HepG2 (cell line): ENCODE measurements at regions not wholly inside any gene's neighbourhood (a gene's known extent, or its start where the extent isn't known, plus 50 kb on each side); places are given as distances from the start of the nearest gene placed in this dataset.

Source experiments
- ATAC-seq: fragments of 200-7000 bp; cut with Tn5 transposase; 3 replicates; pipeline ENCODE4 v1.9.1; 2020; ENCODE audit warnings: mild to moderate bottlenecking, moderate library complexity
- BruUV-seq: library from RNA; stranded (reverse); fragments of 400-500 nt; replicated peaks from 2 replicates; lab custom pipeline; 2021; lab: Mats Ljungman, UMichigan
- CTCF ChIA-PET: fragments of 300-600 bp; formaldehyde crosslinking; extraction: SDS; loops from one replicate; lab custom pipeline; 2021; ENCODE audit warnings: low total read pairs, inconsistent platforms, low intra/inter-chr PET ratio; lab: Yijun Ruan, JAX
- POLR2A ChIA-PET: fragments of 350-600 bp; sonication (Branson Sonifier 250); formaldehyde crosslinking; loops from one replicate; lab custom pipeline; 2020; ENCODE audit warnings: antibody characterized with exemption, inconsistent platforms; lab: Yijun Ruan, JAX
- DNase-seq: peaks from one replicate; pipeline ENCODE4 v3.0.0-alpha.2; 2015; ENCODE audit warnings: low spot score
- FAIRE-seq: peaks from 3 replicates; lab custom pipeline; 2011; peaks lifted over from hg19 to GRCh38; lab: Jason Lieb, UNC
- H2AFZ ChIP-seq: one replicate; pipeline ENCODE4 v1.6.1; 2011; ENCODE audit warnings: low read length, inconsistent platforms
- H3K27ac ChIP-seq: fragments of 300-600 bp; 3 replicates; pipeline ENCODE4 v1.8.0; 2011; ENCODE audit warnings: mixed run types, mild to moderate bottlenecking, mixed read lengths, low read length, inconsistent platforms; ENCODE audit not compliant: insufficient read depth; ENCODE audit errors: extremely low read length
- H3K27me3 ChIP-seq, 2 experiments: fragments of 200-600 bp in 1 of 2; 2 replicates in 1 of 2; 3 replicates in 1 of 2; pipeline versions ENCODE4 v1.6.0 to v1.8.0; 2011; ENCODE audit warnings: low read length in 2 of 2, mild to moderate bottlenecking in 2 of 2, moderate library complexity in 2 of 2, inconsistent platforms in 1 of 2; ENCODE audit not compliant: insufficient read depth in 2 of 2, control insufficient read depth in 1 of 2
- H3K36me3 ChIP-seq, 2 experiments: fragments of 200-600 bp in 1 of 2; replicated peaks in 1 of 2; 2 replicates in 1 of 2; 3 replicates in 1 of 2; pipeline versions ENCODE4 v1.5.1 to v1.8.0; 2011; ENCODE audit warnings: low read length in 2 of 2, inconsistent platforms in 1 of 2; ENCODE audit not compliant: insufficient read depth in 2 of 2, control insufficient read depth in 1 of 2
- H3K4me1 ChIP-seq: 2 replicates; pipeline ENCODE4 v1.5.1; 2012; ENCODE audit warnings: low read length, inconsistent platforms; ENCODE audit not compliant: insufficient read depth
- H3K4me2 ChIP-seq: 2 replicates; pipeline ENCODE4 v1.6.0; 2011; ENCODE audit warnings: low read depth, low read length, inconsistent platforms
- H3K4me3 ChIP-seq, 3 experiments: fragments of 200-600 bp in 1 of 3; sonication (generic), shearing (Covaris generic) in 1 of 3; replicated peaks in 1 of 3; 2 replicates each; pipeline ENCODE4 v1.5.1; 2011 to 2016; ENCODE audit warnings: low read length in 3 of 3, inconsistent platforms in 2 of 3, low read depth in 2 of 3, mild to moderate bottlenecking in 2 of 3, control low read depth in 1 of 3, mixed read lengths in 1 of 3; ENCODE audit not compliant: insufficient read depth in 1 of 3
- H3K79me2 ChIP-seq: one replicate; pipeline ENCODE4 v1.6.1; 2011; ENCODE audit warnings: low read length, inconsistent platforms; ENCODE audit not compliant: insufficient read depth
- H3K9ac ChIP-seq: 2 replicates; pipeline ENCODE4 v1.6.0; 2011; ENCODE audit warnings: mild to moderate bottlenecking, low read depth, low read length, inconsistent platforms; ENCODE audit not compliant: insufficient read depth
- H3K9me3 ChIP-seq: 2 replicates; pipeline ENCODE4 v1.5.1; 2012; ENCODE audit warnings: mild to moderate bottlenecking, low read length
- H4K20me1 ChIP-seq: 2 replicates; pipeline ENCODE4 v1.6.0; 2011; ENCODE audit warnings: inconsistent platforms, mild to moderate bottlenecking, low read length, moderate library complexity; ENCODE audit not compliant: insufficient read depth
- ARID2 ChIP-seq: sonication (generic); formaldehyde crosslinking; IDR thresholded peaks from 2 replicates; pipeline ENCODE4 v1.8.1; 2022; ENCODE audit warnings: mild to moderate bottlenecking, missing genetic modification reagents, borderline replicate concordance
- BORCS8-MEF2B ChIP-seq: sonication (generic); formaldehyde crosslinking; IDR thresholded peaks from 2 replicates; pipeline ENCODE4 v1.8.0; 2022; ENCODE audit warnings: mild to moderate bottlenecking, missing genetic modification reagents
- CSRNP2 ChIP-seq: sonication (generic); formaldehyde crosslinking; conservative IDR thresholded peaks from 2 replicates; pipeline ENCODE4 v1.8.0; 2022; ENCODE audit warnings: low read depth, missing genetic modification reagents
- MXD3 ChIP-seq: IDR thresholded peaks from 2 replicates; pipeline ENCODE4 v1.6.1; 2016; ENCODE audit warnings: mild to moderate bottlenecking, missing biosample characterization, missing genetic modification reagents
- PITX1 ChIP-seq: sonication (generic); formaldehyde crosslinking; IDR thresholded peaks from 2 replicates; pipeline ENCODE4 v1.5.1; 2020; ENCODE audit warnings: mild to moderate bottlenecking, missing genetic modification reagents
- PRDM15 ChIP-seq: sonication (generic); formaldehyde crosslinking; IDR thresholded peaks from 2 replicates; pipeline ENCODE4 v1.4.0; 2020; ENCODE audit warnings: missing genetic modification reagents
- THAP9 ChIP-seq: sonication (generic); formaldehyde crosslinking; IDR thresholded peaks from 2 replicates; pipeline ENCODE4; 2020; ENCODE audit warnings: missing genetic modification reagents, mild to moderate bottlenecking, borderline replicate concordance
- TMF1 ChIP-seq: sonication (generic); formaldehyde crosslinking; IDR thresholded peaks from 2 replicates; pipeline ENCODE4 v1.8.1; 2022; ENCODE audit warnings: low read depth, missing genetic modification reagents
- ZFP41 ChIP-seq: sonication (generic); formaldehyde crosslinking; IDR thresholded peaks from 2 replicates; pipeline ENCODE4 v1.4.0; 2020; ENCODE audit warnings: mild to moderate bottlenecking, missing genetic modification reagents, borderline replicate concordance
- ZNF746 ChIP-seq: sonication (generic); formaldehyde crosslinking; IDR thresholded peaks from 2 replicates; pipeline ENCODE4 v1.8.0; 2022; ENCODE audit warnings: mild to moderate bottlenecking, missing genetic modification reagents
- ZSCAN25 ChIP-seq: sonication (generic); formaldehyde crosslinking; IDR thresholded peaks from 2 replicates; pipeline ENCODE4 v1.8.0; 2022; ENCODE audit warnings: mild to moderate bottlenecking, missing genetic modification reagents
- WGBS: methylation state at CpG from one replicate; pipeline ENCODE4 v1.1.6; 2017; ENCODE audit warnings: low lambda C conversion rate; 5-methylcytosine and 5-hydroxymethylcytosine counted together
- in situ Hi-C: cut with HindIII; loops from 2 replicates; pipeline ENCODE4 v1.10.0; 2017; ENCODE audit warnings: low pct_unique_long_range_greater_than_20kb; ENCODE audit not compliant: extremely low pct_ligation_motif_present
- intact Hi-C: fragments of 100-400 bp; cut with micrococcal nuclease; formaldehyde crosslinking; loops from one replicate; pipeline ENCODE4 v1.10.0; 2022; ENCODE audit not compliant: unreplicated experiment

GRCh38 chr2:43106559-43107527 lies 119.6 kb downstream of the ZFP36L2 start:
- Histone ChIP-seq H4K20me1 (no peaks in the 10 kb centered on the region), H3K27me3 (no peaks in the 10 kb centered on the region), H2AFZ (no peak overlapping the region), H3K4me2 (no peak overlapping the region), H3K9ac (no peak overlapping the region), H3K79me2 (no peaks in the 10 kb centered on the region), H3K4me1 (peaks cover 82% of the 10 kb centered on the region), H3K36me3 (no peaks in the 10 kb centered on the region), H3K4me3 (no peak overlapping the region), H3K27ac (no peak overlapping the region), H3K9me3 (no peaks in the 10 kb centered on the region)
- 75% methylated on average over 10 of the region's 10 CpGs for WGBS
- DNase-seq (no peak), ATAC-seq (no peak), FAIRE-seq (peak; percentile 49)
- BruUV-seq: no TSS peak
- POLR2A ChIA-PET: interaction anchor here (1.1 to 1.8 kb wide), 5 partner anchors 18 to 132 kb away, joined by 3 to 18 read pairs (median 4); partner anchors contain the start of gene ZFP36L2
- CTCF ChIA-PET: interaction anchor here (0.7 kb wide), 1 partner anchor 248 kb away, joined by 3 read pairs; no protein-coding TSS in a partner anchor
- in situ Hi-C loops: no loop called here
- intact Hi-C loops: no loop called here
- TF ChIP-seq MXD3 (CRISPR knock-in tag) (no peak), ZSCAN25 (no peak), ARID2 (CRISPR knock-in tag) (0 out of 2 replicates have a peak, but pooled peaks have one; percentile 24), ZFP41 (no peak), ZNF746 (CRISPR knock-in tag) (0 out of 2 replicates have a peak, but pooled peaks have one; percentile 32), BORCS8-MEF2B (CRISPR knock-in tag) (peak; percentile 62; the same call in 1 of the 2 replicates), PRDM15 (CRISPR knock-in tag) (peak; percentile 95), PITX1 (CRISPR knock-in tag) (no peak), CSRNP2 (CRISPR knock-in tag) (no peak), TMF1 (CRISPR knock-in tag) (0 out of 2 replicates have a peak, but pooled peaks have one; percentile 31), THAP9 (CRISPR knock-in tag) (no peak)
